ENCODE measurements at regions not wholly inside any gene's neighbourhood (a gene's known extent, or its start where the extent isn't known, plus 50 kb on each side); places are given as distances from the start of the nearest gene placed in this dataset.
"Not testable (repeated sequence)": the region's sequence is repeated elsewhere in the genome, so short reads cannot be mapped to it uniquely, and the experiment has no call there.

DNA sequence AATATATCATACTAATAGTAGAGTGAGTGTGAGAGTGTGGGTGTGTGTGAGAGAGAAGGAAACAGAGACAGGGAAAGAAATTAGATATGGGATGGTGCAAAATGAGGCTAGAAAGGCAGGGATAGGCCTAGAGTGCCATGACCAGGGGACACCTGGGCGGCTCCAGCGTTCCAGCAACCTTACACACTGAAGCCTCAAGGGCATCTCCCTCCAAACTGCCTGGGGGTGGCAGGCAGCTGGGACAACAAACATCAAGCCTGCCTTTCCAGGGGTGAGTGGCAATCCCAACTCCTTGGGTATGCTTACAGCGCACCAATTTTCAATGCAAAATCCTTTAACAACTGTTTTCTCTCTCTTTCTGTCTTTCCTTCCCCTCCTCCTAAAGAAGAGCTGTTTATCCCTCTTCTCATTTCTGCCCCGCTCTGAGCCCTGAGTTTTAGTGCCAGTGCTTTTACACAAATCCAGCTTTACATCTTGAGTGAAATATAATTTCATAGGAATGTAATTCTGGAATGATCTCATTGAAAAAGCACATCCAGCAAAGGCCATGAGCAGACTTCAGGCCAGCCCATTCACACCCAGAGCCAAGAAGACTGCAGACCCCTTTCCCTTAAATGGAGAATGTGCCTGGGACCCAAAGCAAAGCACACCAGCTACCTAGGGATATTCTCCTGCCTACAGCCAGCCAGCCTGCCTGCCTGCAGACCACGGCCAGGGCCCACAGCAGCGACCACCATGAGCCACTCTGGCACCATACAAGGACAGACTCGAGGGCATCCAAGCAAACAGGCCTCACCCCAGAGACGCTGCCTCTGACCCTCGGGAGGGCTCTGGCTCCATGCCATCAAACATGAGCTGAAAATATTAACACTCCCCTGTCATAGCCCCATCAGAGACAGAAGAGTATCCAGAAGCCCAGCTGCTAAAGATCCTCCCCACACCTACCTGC, 90.3 kb downstream of the RPL27A start:
- DNase-seq, result no peak

DNA sequence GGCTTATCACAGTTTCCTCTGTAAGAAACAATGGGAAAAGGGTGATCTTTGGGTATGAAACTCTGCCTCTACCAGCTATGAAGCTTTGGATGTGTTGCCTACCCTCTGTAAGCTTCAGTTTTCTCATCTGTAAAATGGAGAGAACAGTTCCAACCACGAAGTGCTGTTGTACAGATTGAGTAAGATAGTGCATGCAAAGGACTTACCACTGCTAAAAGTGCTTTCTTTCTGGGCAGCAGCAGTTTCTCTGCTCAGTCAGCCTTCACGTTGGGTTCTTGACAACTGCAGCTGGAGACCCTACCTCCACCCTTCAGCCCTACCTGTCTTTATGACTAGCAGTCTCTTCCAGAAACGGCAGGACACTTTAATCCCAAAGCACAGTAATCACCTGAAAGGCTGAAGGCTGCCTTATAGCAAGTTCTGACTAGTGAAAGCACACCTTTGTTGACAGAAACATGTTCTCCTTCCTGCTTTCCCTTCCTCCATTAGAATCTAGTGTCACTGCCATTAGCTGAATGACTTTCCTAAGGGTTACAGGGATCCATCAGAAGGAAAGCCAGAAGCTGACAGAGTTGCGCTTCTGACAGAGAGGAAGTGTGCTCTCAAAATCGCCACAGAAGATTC, 91.4 kb downstream of the RPL27A start:
- DNase-seq, result no peak

DNA sequence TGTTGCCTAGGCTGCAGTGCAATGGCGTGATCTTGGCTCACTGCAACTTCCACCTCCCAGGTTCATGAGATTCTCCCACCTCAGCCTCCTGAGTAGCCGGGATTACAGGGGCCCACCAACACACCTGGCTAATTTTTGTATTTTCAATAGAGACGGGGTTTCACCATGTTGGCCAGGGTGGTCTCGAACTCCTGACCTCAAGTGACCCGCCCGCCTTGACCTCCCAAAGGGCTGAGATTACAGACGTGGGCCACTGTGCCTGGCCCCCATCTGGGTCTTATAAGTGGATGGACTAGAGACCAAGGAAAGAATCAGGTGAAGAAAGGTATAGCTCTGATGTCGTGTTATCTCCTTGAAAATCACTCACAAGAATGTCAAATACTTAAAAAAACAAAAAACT, 92.3 kb downstream of the RPL27A start:
- DNase-seq, result not testable (repeated sequence)

DNA sequence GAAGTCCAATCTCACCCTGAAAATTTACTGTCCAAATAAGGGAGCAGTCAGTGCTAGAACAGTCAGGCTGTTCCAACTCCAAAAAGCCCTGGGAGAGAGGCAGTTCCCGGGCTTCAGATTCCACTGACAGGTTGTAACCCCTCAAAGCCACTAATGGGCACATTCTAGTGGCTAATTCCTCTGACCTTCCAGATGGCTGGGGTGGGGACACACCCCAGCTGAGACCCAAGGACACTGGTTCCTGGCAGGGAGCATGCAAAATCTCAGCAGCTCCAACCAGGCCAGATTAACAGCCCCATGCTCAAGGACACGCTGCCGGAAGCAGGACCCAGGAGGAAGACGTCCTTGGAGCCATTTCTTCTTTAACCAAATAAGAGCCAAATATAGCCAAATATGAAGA, 92.7 kb downstream of the RPL27A start:
- no peak for DNase-seq

DNA sequence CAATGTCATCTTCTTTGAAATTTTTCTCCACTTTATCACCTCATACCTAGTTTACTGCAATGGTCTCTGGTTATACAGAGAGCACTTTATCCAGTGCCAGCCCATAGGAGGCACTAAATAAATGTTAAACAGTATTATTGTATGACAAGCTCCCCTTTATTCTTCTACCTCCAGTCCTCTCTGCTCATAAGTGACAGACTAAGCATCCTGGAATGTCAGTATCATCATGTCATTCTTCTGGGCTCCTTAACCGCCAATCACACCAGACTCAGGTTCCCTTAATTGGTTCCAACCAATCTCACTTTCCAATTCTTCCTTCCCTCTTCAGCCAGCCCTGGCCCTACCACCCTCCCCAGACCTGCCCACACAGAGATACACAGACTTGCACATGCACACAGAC, 93.1 kb downstream of the RPL27A start:
- no peak for DNase-seq

DNA sequence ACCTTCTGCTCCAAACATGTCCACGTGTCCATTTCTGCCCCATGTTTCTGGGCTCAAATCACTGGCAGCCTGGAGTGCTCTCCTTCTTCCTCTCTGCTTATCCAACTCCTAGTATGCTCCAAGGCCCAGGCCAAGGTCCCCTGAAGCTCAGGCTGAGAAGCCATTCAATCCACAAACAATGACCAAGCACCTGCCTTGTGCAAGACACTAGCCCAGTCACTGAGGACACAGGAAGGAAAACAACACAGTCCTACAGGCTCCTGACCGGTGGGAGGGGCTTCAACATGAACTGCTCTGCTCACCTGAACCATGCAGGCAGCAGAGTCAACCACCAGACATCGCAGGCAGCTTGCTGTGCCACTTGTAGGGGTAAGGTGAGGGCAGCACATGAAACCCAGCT, 93.6 kb downstream of the RPL27A start:
- no peak for DNase-seq

DNA sequence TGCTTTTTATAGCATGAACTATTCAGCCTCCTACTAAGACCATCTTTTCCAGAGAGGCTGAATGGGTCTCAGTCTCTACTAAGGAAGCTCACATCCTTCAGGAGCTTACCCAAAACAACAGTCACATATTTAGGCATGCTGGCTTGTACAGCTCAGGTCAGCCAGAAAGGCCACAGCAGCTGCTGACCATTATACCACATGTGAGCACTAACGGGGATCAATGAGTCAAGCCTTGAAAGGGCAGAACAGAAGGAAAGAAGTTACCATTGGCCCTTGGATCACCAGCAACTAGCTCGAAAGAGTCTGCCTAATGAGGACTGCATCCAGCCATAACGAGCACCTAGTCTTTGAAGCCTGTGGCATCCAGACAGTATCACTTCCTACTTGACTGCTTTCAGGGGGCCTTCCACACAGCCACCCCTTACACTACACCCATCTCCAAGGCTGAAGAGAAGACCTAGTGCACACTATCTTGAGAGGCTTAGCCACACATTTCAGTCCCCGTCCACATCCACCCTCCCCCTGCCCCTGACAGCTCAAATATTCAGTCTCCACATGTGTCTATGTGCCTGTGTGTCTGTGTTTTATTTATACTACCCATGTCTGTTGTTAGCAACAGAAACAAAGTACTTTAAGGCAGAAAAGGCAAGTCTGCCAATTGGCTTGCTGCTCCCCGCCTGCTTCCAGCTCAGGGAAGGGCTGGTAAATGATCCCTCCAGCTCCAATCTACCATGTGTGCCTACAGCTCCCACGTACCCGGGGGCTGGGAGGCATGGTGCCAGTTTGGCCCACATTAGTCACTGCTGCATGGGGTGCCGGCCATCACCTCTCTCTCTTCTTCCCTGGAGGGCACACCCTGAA, 95.5 kb downstream of the RPL27A start:
- DNase-seq, result peak; percentile 79 to 87

DNA sequence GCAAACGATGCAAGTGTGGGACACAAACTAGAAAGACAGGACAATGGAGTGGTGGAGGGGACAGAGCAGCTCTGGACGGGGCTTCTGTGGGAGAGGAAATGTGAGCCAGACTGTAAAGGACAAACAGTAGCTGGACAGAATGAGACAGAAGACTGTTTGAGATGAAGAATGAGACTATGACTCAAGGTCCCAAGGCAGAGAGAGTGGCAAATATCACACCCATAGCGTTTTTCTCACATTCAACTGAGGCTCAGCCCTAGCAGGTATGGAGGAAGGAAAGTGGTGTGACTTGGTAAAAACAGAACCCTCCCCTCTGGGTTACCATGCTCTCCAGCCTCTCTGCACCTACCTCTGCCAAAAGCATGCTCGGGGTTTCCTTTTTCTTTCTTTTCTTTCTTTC, 96.5 kb downstream of the RPL27A start:
- DNase-seq, result no peak

DNA sequence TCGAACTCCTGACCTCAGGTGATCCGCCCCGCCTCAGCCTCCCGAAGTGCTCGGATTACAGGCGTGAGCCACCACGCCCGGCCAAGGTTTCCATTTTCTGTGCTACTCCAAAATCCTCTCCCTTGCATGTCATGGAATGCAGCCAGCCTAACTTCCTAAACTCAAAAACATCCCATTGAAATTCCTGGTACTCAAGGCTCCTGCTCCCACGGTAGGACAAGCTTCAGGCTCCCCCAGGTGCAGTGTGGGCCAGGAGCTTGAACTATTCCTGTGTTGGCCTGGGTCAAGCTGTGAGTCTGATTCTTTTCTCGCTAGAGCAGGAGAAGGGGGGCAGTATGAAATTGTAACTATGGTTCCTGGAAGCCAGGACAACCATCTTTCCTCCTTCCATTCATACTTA, 97.1 kb downstream of the RPL27A start:
- DNase-seq, result no peak

DNA sequence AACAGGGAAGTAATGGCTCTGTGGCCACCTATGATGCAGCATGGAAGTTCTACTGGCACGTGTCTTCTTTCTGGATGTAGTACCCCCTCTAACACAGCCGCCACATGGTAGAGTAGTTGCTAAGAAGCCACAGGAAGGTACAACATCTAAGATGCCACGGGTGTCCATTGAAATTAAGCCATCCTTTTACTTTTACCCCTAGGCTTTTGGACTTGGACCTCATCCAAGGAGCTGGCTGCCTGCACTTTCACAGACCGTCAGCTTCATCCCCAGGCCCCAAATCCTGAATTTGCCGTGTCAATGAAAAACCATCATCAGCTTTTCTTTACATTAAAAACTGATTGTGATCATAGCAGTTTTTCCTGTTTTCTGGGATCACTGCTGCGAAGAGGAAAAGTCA, 102.4 kb downstream of the RPL27A start:
- no peak for DNase-seq

DNA sequence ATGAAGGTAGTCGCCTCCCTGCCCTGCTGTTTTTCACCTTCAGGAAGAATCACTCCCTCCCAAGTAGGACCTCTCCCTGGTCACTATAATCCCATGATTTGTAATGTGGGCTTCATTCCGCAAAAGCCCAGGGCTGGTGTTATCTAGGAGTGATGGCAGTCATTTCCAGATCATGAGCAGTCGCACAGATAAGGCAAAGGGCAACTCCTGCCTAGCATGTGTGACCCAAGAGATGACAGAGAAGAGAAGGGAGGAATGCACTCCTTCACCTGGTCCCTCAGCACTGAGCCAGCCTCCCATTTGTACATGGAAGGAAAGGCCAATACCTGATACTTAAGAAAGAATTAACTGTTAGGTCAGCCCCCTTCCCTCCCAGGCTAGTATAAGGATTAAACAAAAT, 102.9 kb downstream of the RPL27A start:
- no peak for DNase-seq

DNA sequence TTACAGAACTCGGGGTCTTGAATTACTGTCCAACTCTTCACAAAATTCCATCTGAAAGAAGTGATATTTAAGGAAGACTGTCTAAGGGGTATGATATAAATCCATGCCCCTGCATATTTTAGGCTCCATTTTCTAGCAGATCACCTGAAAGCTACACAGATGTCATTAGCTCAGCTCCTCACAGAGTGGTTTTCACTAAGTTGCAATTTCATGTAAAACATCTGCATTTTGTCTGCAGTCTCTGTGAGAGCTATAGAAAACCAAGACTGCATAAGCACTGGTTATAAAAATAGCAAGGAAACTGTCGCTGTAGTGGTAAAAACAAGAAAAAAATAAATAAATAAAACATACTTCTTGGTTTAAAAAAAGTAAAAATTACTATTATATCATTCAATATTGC, 103.4 kb downstream of the RPL27A start:
- no peak for DNase-seq

DNA sequence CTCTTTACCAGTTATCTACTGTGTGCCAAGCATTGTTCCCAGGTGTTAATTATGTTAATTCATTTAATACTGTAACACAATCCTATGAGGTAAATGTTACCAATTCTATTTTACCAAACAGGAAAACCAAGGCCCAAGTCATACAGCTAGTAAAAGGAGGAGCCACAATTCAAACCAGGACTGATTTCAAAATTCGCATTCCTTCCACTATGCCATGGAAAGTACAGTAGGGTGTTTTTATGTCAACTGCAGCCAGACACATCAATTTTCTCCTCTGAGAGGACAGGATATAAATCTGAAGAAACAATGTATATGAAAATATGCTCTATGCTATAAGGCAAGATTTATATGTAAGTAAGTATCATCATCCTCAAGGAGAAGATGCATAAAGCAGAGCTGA, 104.3 kb downstream of the RPL27A start:
- no peak for DNase-seq

DNA sequence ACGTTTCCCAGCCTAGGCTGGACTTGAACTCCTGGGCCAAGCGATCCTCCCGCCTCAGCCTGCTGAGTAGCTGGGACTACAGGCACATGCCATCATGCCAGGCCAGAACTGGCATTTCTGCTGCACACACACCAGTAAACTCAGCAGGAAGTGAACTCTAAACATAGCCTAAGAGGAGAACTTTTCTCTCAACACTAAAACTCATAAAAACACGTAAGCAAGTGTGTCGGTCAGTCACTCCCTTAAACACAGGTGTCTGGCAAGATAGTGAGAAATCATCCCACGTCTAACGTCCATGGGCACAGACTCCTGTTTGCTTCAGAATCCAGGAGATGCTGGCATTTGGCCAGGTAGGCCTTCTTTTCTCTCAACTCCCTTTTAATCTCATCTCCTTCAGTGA, 104.8 kb downstream of the RPL27A start:
- DNase-seq, result no peak

DNA sequence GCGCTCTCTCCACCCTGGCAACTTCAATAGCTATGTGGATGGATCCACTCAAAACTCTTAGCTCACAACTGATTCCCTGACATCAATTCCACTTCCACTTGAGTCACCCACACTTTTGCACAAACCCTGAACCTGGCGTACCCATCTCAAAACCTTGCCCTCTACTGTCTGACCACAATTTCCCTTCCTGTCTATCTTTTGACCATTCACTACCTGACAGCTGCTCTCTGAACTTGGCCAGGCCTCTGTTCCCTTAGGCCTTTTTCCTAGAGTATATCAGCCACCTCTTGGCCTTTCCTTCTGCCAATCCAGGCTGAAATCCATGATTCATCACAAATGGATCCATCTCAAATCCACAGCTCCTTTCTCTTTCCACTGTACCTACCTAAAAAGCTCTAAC, 106.0 kb downstream of the RPL27A start:
- DNase-seq, result no peak

DNA sequence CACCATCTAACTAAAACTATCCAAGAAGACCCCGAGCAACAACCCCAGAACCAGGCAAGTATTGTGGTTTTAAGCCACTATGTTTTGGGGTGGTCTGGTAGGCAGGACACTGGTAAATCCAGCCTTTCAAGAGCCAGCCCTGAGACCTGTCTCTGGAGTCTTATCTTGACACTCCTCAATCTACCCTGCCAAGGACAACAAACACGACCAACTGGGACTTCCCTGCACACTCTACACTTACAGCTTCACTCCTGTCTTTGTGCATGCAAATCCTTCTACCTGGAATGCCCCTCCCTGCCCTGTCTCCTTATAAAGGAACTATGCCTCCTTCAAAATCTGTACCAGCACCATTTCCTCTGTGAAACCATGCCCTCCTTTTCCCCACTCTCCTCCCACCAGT, 107.3 kb downstream of the RPL27A start:
- no peak for DNase-seq

DNA sequence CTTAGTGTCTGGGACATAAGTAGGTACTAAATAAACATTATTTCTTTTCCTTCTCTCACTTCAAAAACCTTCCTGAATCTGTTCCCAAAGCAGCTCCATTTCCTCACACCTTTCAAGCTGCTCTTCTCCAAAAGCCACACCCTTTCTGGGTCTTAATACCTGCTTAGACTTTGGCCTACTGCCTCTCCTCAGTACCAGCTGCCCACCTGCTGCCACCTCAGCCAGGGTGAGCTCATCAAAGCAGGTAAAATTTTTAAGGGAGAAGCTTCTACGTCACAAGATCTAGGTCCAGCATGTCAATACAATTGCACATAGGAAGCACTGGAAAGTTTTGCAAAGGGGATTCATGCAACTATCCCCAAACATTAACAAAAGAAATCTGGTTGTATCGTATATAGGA, 108.4 kb downstream of the RPL27A start:
- DNase-seq, result no peak

DNA sequence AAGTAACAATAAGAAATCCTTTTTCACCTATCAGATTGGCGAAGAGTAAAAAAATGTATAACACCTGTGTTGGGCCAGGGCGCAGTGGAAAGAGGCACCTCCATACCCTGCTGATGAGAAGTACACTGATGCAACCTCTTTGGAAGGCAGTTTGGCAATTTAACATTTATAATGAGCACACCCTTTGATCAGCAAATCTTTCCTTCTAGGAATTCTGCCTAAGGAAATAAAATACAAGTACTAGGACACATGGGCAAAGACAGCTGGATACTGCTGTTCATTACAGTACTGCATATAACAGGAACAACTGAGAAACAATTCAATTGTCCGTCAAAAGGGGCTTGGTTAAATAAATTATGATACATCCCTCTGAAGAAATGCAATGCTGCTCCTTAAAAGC, 110.1 kb downstream of the RPL27A start:
- no peak for DNase-seq

DNA sequence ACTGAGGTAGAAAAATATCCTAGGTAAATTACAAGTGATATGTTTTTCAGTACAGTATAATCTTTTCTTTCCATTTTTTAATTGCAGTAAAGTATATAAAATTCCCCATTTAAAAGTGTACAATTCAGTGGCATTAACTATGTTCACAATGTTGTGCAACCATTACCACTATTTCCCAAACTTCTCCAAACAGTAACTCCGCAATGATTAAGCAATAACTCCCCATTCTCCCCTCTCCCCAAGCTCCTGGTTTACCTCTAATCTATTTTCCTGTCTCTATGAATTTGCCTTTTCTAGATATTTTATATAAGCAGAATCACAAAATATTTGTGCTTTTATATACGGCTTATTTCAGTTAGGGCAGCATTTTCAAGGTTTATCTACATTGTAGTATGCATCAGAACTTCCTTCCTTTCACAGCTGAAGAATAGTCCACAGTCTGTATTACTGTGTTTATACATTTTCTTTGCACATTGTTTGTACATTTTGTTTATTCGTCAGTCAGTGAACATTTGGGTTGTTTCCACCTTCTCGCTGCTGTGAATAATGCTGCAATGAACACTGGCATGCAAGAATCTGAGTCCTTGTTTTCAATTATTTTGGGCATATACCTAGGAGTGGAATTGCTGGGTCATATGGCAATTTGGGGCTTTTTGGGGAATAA, 110.7 kb downstream of the RPL27A start:
- DNase-seq, result no peak

DNA sequence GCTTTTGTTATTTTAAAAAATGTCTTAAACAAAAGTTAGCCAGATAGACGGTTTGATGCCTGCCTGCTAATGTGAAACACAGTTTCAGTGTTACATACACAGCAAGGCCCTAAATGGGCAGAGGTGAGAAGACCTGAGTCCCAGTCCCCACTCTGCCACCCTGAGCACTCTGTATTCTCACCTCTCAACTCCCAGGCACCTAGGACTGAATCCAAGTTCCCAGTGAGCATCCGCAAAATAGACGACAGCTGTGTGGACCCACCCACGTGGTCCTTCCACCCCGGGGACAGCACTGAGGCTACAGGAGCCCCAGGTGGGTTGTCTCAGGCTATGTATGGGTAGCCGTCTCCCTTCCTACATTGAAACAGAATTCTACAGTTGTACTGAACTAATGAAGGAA, 111.5 kb downstream of the RPL27A start:
- DNase-seq, result no peak

DNA sequence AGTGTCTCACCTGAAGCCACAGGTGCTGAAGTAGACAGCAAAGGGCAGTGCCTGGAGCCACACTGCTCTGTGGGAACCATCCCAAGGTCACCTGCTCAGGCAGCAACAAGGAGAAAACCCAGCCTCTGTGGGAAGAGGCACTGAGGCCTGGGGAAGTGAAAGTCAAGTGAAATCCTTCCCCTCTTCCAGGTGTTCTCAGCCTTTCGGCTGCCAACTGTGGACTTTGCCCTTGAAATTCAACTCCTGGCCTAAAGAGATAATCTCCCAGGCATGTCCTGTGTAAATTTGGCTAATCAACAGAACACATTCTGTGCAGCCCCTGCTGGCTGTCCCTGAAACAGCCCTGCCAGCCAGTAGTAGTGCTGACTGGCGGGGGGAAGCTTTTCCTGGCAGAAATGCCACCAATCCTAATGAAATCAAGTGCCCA, 112.1 kb downstream of the RPL27A start:
- DNase-seq, result no peak

DNA sequence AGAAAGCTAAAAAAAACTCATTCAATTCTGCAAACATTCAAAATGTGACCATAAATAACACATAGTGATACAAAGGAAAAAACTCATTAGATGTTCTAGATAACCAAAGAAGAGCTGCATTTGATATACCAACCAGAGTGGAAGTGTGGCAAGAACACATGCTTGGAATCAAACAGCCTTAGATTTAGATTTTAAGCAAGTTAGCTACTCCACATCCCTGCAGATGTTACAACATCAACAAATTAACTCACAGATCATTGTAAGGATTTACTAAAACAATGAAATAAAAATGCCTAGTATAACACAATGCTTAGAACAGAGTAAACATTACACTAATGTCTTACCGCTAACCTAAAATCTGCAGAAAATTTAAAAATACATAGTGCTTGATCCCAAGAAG, 114.0 kb upstream of the AKIP1 start:
- no peak for DNase-seq
